GM12878 (cell line): ENCODE measurements at regions not wholly inside any gene's neighbourhood (a gene's known extent, or its start where the extent isn't known, plus 50 kb on each side); places are given as distances from the start of the nearest gene placed in this dataset.

Experiments used
- E2F8 ChIP-seq: fragments of 450-650 bp; IDR thresholded peaks from 2 replicates; pipeline ENCODE4 v1.6.1; 2018; ENCODE audit warnings: mild to moderate bottlenecking, low read depth, moderate library complexity; ENCODE audit not compliant: partially characterized antibody
- EGR1 ChIP-seq, 2 experiments: IDR thresholded peaks; 1 replicate in 1 of 2; 2 replicates in 1 of 2; pipeline ENCODE4 v1.6.1; 2011 to 2012; ENCODE audit warnings: low read depth in 2 of 2, low read length in 2 of 2, borderline replicate concordance in 1 of 2, mild to moderate bottlenecking in 1 of 2, moderate library complexity in 1 of 2
- FOXK2 ChIP-seq: fragments of 450-650 bp; IDR thresholded peaks from 2 replicates; pipeline ENCODE4 v1.6.1; 2017; ENCODE audit warnings: mild to moderate bottlenecking, moderate library complexity
- GABPA ChIP-seq: IDR thresholded peaks from 2 replicates; pipeline ENCODE4 v1.6.1; 2014; ENCODE audit warnings: antibody characterized with exemption, low read depth, mild to moderate bottlenecking, inconsistent platforms
- RAD21 ChIP-seq: IDR thresholded peaks from 2 replicates; pipeline ENCODE4 v1.6.1; 2011; ENCODE audit warnings: mild to moderate bottlenecking, low read depth, low read length, moderate library complexity; ENCODE audit not compliant: insufficient read depth
- RELA ChIP-seq: fragments of 450-650 bp; IDR thresholded peaks from 2 replicates; pipeline ENCODE4 v1.8.0; 2014; ENCODE audit warnings: borderline replicate concordance; ENCODE audit not compliant: partially characterized antibody
- TARDBP ChIP-seq: IDR thresholded peaks from 2 replicates; pipeline ENCODE4 v1.6.1; 2016; ENCODE audit warnings: borderline replicate concordance
- TCF3 ChIP-seq: IDR thresholded peaks from 2 replicates; pipeline ENCODE4 v1.6.1; 2012; ENCODE audit warnings: low read depth, mild to moderate bottlenecking, low read length, borderline replicate concordance; ENCODE audit not compliant: insufficient read depth
- WRNIP1 ChIP-seq: IDR thresholded peaks from 2 replicates; pipeline ENCODE4 v1.6.1; 2011; ENCODE audit warnings: low read depth, low read length, improper control_type of control experiment, borderline replicate concordance
- TF ChIP-seq, protein P1 (sequence below): fragments of 150-350 bp; IDR thresholded peaks from 2 replicates; pipeline ENCODE4 v1.6.1; 2014; ENCODE audit warnings: mild to moderate bottlenecking, low read depth, low read length

DNA sequence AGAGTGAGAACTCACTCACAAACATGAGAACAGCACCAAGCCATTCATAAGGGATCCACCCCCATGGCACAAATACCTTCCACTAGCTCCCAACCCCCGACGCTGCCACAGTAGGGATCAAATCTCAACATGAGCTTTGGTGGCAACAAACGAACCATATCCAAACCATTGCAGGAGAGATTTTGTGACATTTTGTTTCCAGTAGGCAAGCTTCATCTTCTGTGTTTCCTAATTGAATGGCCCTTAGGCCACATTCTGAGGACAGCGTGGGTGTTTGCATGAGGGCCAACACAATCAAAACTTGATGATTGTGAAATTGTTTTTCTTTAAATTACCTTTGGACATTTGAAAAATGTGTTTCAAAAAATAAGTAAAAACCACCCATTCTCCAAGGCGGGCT is 102.6 kb upstream of the LNX1 start (continued):
- TF ChIP-seq E2F8 (no peak), RELA (no peak), GABPA (no peak), EGR1 (IDR thresholded peaks at IDR 0.05; ENCODE audit: borderline replicate concordance in 1 of 2, low read depth in 2 of 2, low read length in 2 of 2) (no peak), WRNIP1 (no peak), TCF3 (no peak), RAD21 (no peak), TARDBP (no peak), FOXK2 (no peak)
- TF ChIP-seq, protein P1, sequence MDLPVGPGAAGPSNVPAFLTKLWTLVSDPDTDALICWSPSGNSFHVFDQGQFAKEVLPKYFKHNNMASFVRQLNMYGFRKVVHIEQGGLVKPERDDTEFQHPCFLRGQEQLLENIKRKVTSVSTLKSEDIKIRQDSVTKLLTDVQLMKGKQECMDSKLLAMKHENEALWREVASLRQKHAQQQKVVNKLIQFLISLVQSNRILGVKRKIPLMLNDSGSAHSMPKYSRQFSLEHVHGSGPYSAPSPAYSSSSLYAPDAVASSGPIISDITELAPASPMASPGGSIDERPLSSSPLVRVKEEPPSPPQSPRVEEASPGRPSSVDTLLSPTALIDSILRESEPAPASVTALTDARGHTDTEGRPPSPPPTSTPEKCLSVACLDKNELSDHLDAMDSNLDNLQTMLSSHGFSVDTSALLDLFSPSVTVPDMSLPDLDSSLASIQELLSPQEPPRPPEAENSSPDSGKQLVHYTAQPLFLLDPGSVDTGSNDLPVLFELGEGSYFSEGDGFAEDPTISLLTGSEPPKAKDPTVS = no peak
